ENCODE measurements at regions not wholly inside any gene's neighbourhood (a gene's known extent, or its start where the extent isn't known, plus 50 kb on each side); places are given as distances from the start of the nearest gene placed in this dataset.

- no peak for FAIRE-seq
- DNase-seq (ENCODE audit: insufficient read length, low spot score), result no peak
Observed at GRCh38 chr1:239909898-239910297, 181.8 kb upstream of the FMN2 start.

GRCh38 chr1:239912471-239912870, 179.2 kb upstream of the FMN2 start:
- DNase-seq (ENCODE audit: insufficient read length, low spot score), result no peak
- no peak for FAIRE-seq

- FAIRE-seq (no peak), DNase-seq (ENCODE audit: insufficient read length, low spot score) (no peak)
Observed at GRCh38 chr1:239913141-239913585, 178.5 kb upstream of the FMN2 start.

- no peak for DNase-seq (ENCODE audit: insufficient read length, low spot score)
- no peak for FAIRE-seq
Observed at GRCh38 chr1:239914751-239915231, 176.9 kb upstream of the FMN2 start.

GRCh38 chr1:239918634-239919033, 173.0 kb upstream of the FMN2 start:
- FAIRE-seq, result no peak

GRCh38 chr1:239920214-239920613, 171.5 kb upstream of the FMN2 start:
- DNase-seq (ENCODE audit: insufficient read length, low spot score) (no peak), FAIRE-seq (no peak)

More at GRCh38 chr1:239918634-239919033, 173.0 kb upstream of the FMN2 start:
- DNase-seq (ENCODE audit: insufficient read length, low spot score), result no peak

GRCh38 chr1:239922778-239923522, 168.7 kb upstream of the FMN2 start:
- DNase-seq (ENCODE audit: insufficient read length, low spot score) (no peak), FAIRE-seq (no peak)

GRCh38 chr1:239924741-239925350, 166.8 kb upstream of the FMN2 start:
- no peak for FAIRE-seq
- DNase-seq (ENCODE audit: insufficient read length, low spot score), result no peak

GRCh38 chr1:239926184-239926583, 165.5 kb upstream of the FMN2 start:
- FAIRE-seq (no peak), DNase-seq (ENCODE audit: insufficient read length, low spot score) (no peak)

GRCh38 chr1:239929317-239929716, 162.4 kb upstream of the FMN2 start:
- no peak for FAIRE-seq
- no peak for DNase-seq (ENCODE audit: insufficient read length, low spot score)

GRCh38 chr1:239930686-239931262, 160.9 kb upstream of the FMN2 start:
- FAIRE-seq, result no peak
- no peak for DNase-seq (ENCODE audit: insufficient read length, low spot score)

- FAIRE-seq (no peak), DNase-seq (ENCODE audit: insufficient read length, low spot score) (no peak)
Observed at GRCh38 chr1:239931341-239931740, 160.3 kb upstream of the FMN2 start.

GRCh38 chr1:239939602-239940001, 152.1 kb upstream of the FMN2 start:
- no peak for FAIRE-seq
- no peak for DNase-seq (ENCODE audit: insufficient read length, low spot score)

GRCh38 chr1:239943761-239944160, 147.9 kb upstream of the FMN2 start:
- FAIRE-seq (no peak), DNase-seq (ENCODE audit: insufficient read length, low spot score) (no peak)

GRCh38 chr1:239944666-239945065, 147.0 kb upstream of the FMN2 start:
- no peak for DNase-seq (ENCODE audit: insufficient read length, low spot score)
- FAIRE-seq, result no peak

GRCh38 chr1:239947801-239948200, 143.9 kb upstream of the FMN2 start:
- FAIRE-seq, result no peak

GRCh38 chr1:239951511-239952140, 140.1 kb upstream of the FMN2 start:
- no peak for FAIRE-seq

More at GRCh38 chr1:239947801-239948200, 143.9 kb upstream of the FMN2 start:
- no peak for DNase-seq (ENCODE audit: insufficient read length, low spot score)

GRCh38 chr1:239952348-239953308, 139.1 kb upstream of the FMN2 start:
- FAIRE-seq (no peak), DNase-seq (ENCODE audit: insufficient read length, low spot score) (no peak)

More at GRCh38 chr1:239951511-239952140, 140.1 kb upstream of the FMN2 start:
- DNase-seq (ENCODE audit: insufficient read length, low spot score), result peak; percentile 22

- FAIRE-seq (no peak), DNase-seq (ENCODE audit: insufficient read length, low spot score) (no peak)
Observed at GRCh38 chr1:239954836-239955235, 136.8 kb upstream of the FMN2 start.

- no peak for FAIRE-seq
Observed at GRCh38 chr1:239955431-239955830, 136.3 kb upstream of the FMN2 start.

More at GRCh38 chr1:239955431-239955830, 136.3 kb upstream of the FMN2 start:
- no peak for DNase-seq (ENCODE audit: insufficient read length, low spot score)
